ENCODE measurements at regions not wholly inside any gene's neighbourhood (a gene's known extent, or its start where the extent isn't known, plus 50 kb on each side); places are given as distances from the start of the nearest gene placed in this dataset.

- Mint-ChIP-seq H3K36me3 (no peaks in the 10 kb centered on the region), H3K27ac (no peak overlapping the region), H3K4me1 (no peaks in the 10 kb centered on the region), H3K9me3 (peaks cover 9% of the 10 kb centered on the region), H3K27me3 (ENCODE audit: low read depth) (no peaks in the 10 kb centered on the region), H3K4me3 (no peak overlapping the region)
- no peak for TF ChIP-seq PRRX2 (CRISPR knock-in tag; IDR thresholded peaks at IDR 0.05)
- TF ChIP-seq ZNF138 (CRISPR knock-in tag; conservative IDR thresholded peaks at IDR 0.05): no peak
- TF ChIP-seq NFATC4 (CRISPR knock-in tag; IDR thresholded peaks at IDR 0.05): no peak
- no peak for TF ChIP-seq E2F1 (CRISPR knock-in tag; IDR thresholded peaks at IDR 0.05)
- TF ChIP-seq IRF1 (CRISPR knock-in tag; IDR thresholded peaks at IDR 0.05): no peak
- no peak for TF ChIP-seq IRF2 (CRISPR knock-in tag; IDR thresholded peaks at IDR 0.05; ENCODE audit: borderline replicate concordance, low read depth)
- no peak for TF ChIP-seq SMAD3 (CRISPR knock-in tag; IDR thresholded peaks at IDR 0.05; ENCODE audit: borderline replicate concordance)
- no peak for TF ChIP-seq CREB1 (CRISPR knock-in tag; IDR thresholded peaks at IDR 0.05)
- TF ChIP-seq ZNF532 (CRISPR knock-in tag; IDR thresholded peaks at IDR 0.05; ENCODE audit: borderline replicate concordance): no peak
- TF ChIP-seq ATF3 (CRISPR knock-in tag; conservative IDR thresholded peaks at IDR 0.05): no peak
- TF ChIP-seq TEAD4 (CRISPR knock-in tag; IDR thresholded peaks at IDR 0.05): no peak
- no peak for TF ChIP-seq MAX (CRISPR knock-in tag; IDR thresholded peaks at IDR 0.05)
- TF ChIP-seq AFF4 (CRISPR knock-in tag; IDR thresholded peaks at IDR 0.05; ENCODE audit: borderline replicate concordance): no peak
- TF ChIP-seq EMX1 (CRISPR knock-in tag; IDR thresholded peaks at IDR 0.05): no peak
- TF ChIP-seq E2F5 (CRISPR knock-in tag; IDR thresholded peaks at IDR 0.05): no peak
- no peak for TF ChIP-seq ZSCAN18 (CRISPR knock-in tag; IDR thresholded peaks at IDR 0.05)
- no peak for TF ChIP-seq RORB (CRISPR knock-in tag; IDR thresholded peaks at IDR 0.05)
- TF ChIP-seq USF2 (CRISPR knock-in tag; IDR thresholded peaks at IDR 0.05): no peak
- ATAC-seq (no peak), DNase-seq (ENCODE audit: low spot score) (no peak)
- CTCF ChIA-PET: no interaction called here
- POLR2A ChIA-PET: no interaction called here
Observed at GRCh38 chr1:190975827-190976226, 498.2 kb upstream of the BRINP3 start.
